Activated CD4-positive, alpha-beta T cell treated with anti-CD3 and anti-CD28 coated beads for 24 hours (primary cell): ENCODE measurements at regions not wholly inside any gene's neighbourhood (a gene's known extent, or its start where the extent isn't known, plus 50 kb on each side); places are given as distances from the start of the nearest gene placed in this dataset.
A peak's percentile ranks its signal among the peaks of the same experiment; 100 is the strongest.

Experiments used
- DNase-seq, 2 donors: peaks; one replicate each; pipeline ENCODE4 v3.0.0-alpha.2; 2020; ENCODE audit warnings: low read depth in 2 of 2

- DNase-seq, result no peak
These were observed 59.0 kb downstream of the RPS29 start for GRCh38 chr14:49527221-49527620.

- DNase-seq, result no peak
These were observed 60.1 kb downstream of the RPS29 start for GRCh38 chr14:49526101-49526500.

DNA sequence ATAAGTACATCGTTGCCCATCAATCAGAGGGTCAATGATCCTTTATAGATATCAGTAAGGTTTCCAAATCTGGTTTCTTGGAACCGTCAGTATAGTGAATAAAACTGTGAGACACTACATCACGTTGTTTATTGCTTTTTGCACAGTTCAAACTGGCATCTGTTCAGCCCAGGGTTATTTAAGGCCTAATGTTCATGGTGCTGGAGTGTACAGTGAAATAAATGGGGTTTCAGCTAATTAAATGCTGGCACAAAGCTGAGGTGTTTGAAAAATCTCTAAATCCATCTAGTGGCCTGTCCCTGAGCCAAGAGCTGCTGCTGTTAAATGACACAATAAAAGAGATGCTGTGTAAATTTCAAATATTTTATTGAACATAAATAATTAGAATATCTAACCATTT is 69.9 kb downstream of the RPS29 start:
- DNase-seq, result no peak

- no peak for DNase-seq
These were observed 73.6 kb downstream of the RPS29 start for GRCh38 chr14:49512571-49512970.

- no peak for DNase-seq
These were observed 74.0 kb downstream of the RPS29 start for GRCh38 chr14:49512147-49512551.

DNA sequence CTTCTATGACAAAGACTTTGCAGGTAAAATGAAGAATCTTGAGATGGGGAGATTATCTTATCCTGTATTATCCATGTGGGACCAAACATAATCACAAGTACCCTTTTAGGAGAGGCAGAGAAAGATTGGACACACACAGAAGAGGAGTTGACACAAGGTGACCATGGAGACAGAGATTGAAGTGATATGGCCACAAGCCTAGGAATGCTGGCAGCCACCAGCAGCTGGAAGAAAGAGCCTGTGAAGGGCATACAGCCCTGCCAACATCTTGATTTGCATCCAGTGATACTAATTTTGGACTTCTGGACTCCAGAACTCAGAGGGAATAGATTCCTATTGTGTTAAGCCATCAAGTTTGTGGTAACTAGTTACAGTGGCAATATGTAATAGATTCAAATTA is 78.1 kb downstream of the RPS29 start:
- DNase-seq, result no peak

GRCh38 chr14:49506650-49507049 is 79.5 kb downstream of the RPS29 start:
- no peak for DNase-seq

GRCh38 chr14:49505041-49505766 is 81.0 kb downstream of the RPS29 start:
- no peak for DNase-seq

GRCh38 chr14:49497725-49498348 is 88.3 kb downstream of the RPS29 start:
- DNase-seq, result peak in 1 of 2 donors; percentile 3

GRCh38 chr14:49497267-49497666 is 88.9 kb downstream of the RPS29 start:
- DNase-seq, result no peak

DNA sequence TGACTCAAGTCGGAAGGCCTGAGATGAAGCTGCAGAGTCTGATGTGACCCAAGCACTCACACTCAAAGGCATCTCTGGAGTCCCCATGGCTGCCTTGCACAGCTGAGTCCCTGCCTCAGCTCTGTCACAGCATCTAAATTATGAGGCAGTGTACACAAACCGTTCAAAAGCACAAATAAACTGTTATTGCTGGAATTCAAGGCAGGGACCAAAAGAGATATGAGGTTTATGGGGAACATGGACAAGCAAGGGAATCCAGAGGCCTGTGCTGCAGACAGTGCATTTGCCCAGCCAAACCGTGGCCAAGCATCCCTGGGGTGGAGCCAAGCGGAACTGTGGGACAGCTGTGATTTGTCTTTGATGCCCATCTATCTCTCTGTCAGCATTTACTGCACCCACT is 91.3 kb downstream of the RPS29 start:
- DNase-seq, result no peak

DNA sequence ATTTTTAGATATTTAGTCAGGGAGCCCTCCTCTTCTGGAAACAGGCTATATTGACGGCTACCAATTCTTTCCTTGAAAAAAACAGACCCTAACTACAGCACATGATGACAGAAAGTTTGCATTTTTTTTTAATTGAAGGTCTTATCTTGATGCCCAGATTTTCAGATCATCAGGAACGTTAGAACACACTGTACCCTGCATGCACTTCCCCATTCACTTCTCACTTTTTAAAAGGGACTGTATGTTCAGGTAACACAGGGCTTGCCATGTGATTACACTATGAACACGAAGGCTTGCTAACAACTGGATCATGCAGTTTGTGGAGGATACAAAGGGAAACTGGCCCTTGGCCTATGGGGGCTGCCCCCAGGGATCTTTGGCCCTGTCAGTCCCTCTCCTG is 92.6 kb downstream of the RPS29 start:
- DNase-seq, result no peak

DNA sequence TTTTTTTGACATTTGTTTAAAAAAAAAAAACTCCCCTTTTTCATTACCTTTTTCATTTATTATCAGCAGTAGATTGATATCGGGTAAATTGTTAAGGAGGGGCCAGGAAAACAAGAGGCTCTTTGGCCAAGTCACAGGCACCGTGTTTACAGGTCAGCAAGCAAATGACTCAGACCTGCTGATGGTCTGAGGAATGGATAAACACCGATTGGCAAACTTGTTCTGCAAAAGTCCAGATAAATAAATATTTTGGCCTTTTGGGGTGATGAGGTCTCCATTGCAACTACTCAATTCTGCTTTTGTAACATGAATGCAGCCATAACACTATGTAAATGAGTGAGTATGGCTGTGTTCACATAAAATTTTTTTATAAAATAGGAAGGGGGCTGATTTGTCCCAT is 94.0 kb downstream of the RPS29 start:
- no peak for DNase-seq

DNA sequence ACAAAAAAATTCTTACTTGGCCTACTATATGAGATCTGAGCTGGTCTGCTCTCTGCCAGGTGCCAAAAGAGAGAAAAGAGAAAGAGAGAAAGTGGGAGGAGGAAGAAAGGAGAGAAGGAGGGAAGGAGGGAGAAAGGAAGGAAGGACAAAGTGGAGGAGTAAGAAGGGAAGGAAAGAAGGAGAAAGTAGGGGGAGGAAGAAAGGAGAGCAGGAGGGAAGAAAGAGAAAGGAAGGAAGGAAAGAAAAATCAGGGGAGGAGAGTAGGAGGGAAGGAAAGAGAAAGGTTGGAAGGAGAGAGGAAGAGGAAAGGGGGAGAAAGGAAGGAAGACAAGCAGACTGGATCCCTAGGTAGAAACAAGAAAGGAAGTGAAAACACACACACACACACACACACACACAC is 96.8 kb downstream of the RPS29 start:
- DNase-seq, result no peak

DNA sequence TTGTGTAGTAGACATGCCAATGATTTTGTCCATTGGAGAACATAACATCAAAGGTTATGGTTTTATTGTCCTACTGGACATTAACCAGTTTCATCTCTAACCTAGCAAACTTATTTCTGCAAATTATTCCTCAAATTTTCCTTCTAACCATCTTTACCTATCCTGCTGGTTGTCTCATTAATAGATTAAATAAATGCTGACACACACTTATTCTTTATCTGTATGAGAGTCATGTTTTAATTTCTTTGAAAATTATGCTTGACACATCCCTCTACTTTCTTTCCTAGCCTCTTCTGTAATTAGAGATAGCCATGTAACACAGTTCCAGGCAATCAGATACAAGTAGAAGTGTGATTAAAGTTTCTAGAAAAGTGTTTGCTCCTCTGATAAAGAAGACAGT is 98.9 kb downstream of the RPS29 start:
- DNase-seq, result no peak

- no peak for DNase-seq
These were observed 100.9 kb downstream of the RPS29 start for GRCh38 chr14:49485290-49485689.

- no peak for DNase-seq
These were observed 102.0 kb downstream of the RPS29 start for GRCh38 chr14:49484180-49484579.

GRCh38 chr14:49483268-49483667 is 102.9 kb downstream of the RPS29 start:
- DNase-seq, result no peak

GRCh38 chr14:49480979-49481498 is 105.1 kb downstream of the RPS29 start:
- DNase-seq, result no peak

DNA sequence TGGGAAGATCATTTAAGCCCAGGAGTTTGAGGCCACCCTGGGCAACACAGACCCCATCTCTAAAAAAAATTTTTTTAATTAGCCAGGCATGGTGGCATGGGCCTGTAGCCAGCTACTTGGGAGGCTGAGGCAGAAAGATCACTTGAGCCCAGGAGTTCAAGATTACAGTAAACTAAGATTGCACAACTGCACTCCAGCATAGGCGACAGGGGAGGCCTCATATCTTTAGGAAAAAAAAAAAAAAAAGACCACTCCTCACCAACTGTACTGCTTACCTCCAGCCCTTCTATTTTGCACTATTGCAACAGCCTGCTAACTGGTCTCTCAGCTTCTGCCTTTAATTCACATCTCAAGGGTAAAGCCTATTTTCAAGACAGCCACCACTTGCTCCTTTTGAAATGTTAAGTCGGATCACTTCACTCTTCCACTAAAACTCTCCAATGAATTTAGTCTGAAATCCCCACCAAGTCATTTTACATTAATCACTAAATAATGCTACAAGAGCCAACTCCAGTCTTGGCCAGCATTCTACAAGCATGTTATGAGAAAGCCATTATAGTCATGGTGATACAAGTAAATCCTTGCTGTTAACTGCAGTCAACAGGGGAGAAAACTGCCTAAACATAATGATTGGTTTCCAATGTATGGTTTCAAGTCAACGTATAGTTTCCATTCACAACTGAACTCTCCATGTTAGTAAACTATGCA is 106.0 kb downstream of the RPS29 start:
- no peak for DNase-seq

GRCh38 chr14:49479432-49479831 is 106.7 kb downstream of the RPS29 start:
- no peak for DNase-seq

DNA sequence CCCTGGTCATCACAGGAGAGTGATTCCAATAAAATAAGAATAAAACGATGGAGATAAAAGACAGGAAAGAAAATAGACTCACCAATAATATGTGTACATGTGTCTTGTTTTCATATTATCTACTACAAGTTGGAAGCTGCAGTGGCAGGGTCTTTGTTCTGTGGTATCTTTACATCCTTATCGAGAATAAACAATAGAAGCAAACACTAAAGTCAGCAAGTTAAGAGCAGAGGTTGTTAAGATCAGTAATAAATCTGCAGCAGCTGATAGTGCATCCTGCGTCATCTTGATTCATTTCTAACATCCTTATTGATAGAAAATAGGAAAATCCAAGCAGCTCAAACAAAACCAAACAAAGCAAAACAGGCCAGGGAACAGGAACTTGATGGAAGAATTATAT is 107.4 kb downstream of the RPS29 start:
- no peak for DNase-seq

- no peak for DNase-seq
These were observed 119.1 kb downstream of the RPS29 start for GRCh38 chr14:49467091-49467490.
